GM12874 (cell line): ENCODE measurements at regions not wholly inside any gene's neighbourhood (a gene's known extent, or its start where the extent isn't known, plus 50 kb on each side); places are given as distances from the start of the nearest gene placed in this dataset.

Source experiments
- TF ChIP-seq, protein P1 (sequence below): IDR thresholded peaks from 2 replicates; pipeline ENCODE4 v1.5.1; 2011; ENCODE audit warnings: low read depth, mild to moderate bottlenecking, control low read depth, low read length, moderate library complexity; ENCODE audit not compliant: insufficient read depth

DNA sequence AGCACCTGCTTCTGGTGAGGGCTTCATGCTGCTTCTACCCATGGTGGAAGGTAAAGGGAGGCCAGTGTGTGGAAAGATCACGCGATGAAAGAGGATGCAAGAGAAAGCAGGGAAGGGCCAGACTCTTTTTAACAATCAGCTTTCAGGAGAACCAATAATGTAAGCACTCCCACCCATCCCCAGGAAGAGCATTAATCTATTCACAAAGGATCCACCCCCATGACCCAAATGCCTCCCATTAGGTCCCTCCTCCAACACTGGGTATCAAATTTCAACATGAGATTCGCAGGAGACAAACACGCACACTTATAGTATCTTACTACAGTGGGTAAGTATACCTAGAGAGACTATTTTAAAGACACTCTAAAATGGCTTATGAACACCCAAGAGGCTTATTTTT is 80.5 kb upstream of the TMCC3 start:
- TF ChIP-seq, protein P1, sequence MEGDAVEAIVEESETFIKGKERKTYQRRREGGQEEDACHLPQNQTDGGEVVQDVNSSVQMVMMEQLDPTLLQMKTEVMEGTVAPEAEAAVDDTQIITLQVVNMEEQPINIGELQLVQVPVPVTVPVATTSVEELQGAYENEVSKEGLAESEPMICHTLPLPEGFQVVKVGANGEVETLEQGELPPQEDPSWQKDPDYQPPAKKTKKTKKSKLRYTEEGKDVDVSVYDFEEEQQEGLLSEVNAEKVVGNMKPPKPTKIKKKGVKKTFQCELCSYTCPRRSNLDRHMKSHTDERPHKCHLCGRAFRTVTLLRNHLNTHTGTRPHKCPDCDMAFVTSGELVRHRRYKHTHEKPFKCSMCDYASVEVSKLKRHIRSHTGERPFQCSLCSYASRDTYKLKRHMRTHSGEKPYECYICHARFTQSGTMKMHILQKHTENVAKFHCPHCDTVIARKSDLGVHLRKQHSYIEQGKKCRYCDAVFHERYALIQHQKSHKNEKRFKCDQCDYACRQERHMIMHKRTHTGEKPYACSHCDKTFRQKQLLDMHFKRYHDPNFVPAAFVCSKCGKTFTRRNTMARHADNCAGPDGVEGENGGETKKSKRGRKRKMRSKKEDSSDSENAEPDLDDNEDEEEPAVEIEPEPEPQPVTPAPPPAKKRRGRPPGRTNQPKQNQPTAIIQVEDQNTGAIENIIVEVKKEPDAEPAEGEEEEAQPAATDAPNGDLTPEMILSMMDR: no peak

DNA sequence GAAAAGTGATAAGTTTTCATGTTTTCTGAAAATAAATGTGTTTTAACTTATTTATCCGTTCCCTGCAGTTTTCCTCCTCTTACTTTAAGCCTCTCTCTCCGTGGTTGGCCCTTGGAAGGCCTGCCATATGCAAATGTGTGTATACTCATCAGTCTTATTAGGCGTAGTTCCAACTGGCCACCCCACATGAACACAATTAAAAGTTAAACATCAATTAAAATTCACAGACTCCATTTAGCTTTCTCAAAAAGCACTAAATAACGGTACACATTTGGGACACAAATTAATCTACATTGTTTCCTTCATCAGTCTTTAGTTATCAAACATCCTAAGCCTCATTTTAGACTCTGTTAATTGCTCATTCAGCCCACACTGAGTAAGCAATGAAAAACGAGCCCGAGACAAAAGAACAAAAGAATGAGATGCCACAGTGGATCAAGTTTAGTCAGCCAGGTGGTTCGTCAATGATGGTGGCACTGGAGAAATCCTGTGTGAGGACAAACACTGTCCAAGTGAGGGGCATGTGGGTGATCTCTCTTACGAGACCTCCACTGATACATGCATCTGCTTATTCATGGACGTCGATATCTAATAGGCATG is 76.0 kb upstream of the TMCC3 start:
- TF ChIP-seq, protein P1: no peak

DNA sequence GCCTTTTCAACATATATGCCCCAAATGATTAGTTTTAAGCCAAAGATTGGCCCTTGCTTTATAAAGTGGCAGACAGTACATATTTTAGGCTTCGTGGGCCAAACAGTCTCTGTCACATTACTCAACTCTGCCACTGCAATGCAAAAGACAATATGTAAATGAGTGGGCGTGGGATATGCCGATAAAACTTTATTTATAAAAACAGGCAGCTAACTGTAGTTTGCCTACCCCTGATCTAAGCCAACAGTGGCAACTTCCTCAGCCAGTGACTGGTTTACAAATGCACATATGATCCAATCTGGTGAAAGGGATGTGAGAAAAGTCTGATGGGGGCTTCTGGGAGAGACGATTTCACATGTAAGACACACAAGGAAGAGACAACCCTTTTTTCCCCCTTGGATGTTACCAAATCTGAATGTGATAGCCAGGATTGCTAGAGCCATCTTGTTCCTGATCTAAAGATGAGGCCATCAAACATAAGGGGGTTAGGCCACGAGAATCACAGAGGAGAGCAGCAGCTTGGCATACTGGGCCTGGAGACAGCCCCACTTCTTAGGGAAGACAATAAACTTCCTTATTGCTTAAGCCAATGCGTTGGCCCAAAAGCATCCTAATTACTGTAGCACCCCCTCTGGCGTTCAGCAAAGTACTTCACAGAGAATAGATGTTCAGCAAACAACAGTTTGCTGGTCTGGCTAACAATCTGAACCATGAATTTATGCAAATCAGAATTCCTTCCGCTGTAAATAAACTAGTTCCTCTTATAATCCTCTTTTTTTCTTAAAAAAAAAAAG is 75.2 kb upstream of the TMCC3 start:
- TF ChIP-seq, protein P1: no peak

DNA sequence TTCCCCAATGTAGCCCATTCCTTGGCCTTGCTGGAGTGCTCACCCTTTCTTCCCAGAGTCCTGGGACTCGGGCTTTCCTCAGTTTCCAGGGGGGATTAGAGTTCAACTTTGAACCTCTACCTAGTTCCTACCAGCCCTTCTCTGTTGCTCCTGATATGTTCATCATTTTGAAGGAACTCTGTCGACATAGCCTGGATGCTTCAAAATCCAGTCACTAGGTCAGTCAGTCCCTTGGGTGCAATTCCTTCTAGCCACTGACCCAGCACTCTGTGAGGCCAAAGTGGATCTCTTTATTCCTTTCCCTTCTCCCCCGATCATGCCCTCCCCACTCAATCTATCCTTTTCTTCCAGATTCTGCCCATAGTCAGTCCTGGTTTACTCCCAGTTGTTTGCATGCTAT is 72.3 kb upstream of the TMCC3 start:
- TF ChIP-seq, protein P1: no peak

DNA sequence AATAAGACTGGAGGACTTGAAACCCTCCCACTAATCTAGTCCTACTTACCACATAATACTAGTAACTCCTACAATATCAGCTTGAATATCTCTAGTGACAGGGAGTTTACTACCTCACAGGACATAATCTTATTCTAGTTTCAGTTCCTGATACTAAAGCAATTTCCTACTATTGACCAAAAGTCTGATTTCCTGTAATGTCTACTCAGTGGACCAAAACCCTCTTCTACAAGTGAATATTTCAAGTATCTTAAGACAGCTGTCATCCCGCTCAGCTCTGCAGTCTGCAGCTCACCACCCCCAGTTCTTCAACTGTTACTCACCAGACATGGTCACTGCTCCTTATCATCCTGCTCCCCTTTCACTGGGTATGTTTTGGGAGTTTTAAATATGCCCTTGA is 70.8 kb upstream of the TMCC3 start:
- TF ChIP-seq, protein P1: no peak

DNA sequence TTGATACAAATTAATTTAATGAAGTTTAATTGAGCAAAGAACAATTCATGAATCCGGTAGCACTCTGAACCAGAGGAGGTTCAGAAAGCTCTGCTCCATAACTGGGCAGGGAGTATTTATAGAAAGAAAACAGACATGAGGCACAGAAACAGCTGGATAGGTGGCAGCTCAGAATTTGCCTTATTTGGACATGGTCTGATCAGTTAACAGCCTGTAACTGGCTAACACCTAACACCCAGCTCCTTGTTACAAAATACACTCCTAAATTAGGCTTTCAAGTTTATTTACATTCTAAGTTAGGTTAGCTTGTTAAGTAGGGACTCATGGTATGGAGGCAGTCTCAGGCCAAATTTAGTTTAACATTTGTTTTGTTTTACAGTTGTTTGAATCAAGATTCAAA is 67.8 kb upstream of the TMCC3 start:
- TF ChIP-seq, protein P1: no peak

DNA sequence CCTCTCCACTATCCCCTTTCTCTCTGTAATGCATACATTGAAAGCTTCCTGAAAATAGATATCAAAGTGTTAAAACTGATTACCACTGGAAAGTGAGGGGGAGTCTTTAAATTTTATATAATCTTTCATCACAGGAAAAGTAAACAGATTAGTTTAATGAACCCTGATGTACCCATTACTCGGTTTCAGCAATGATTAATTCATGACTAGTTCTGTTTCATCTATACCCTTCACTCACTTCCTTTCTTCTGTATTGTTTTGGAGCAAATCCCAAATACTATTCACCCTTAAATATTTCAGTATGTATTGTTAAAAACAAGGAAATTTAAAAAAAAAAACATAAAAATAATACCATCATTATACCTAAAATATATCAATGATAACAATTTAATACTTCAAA is 67.3 kb upstream of the TMCC3 start:
- TF ChIP-seq, protein P1: no peak
